PC-3 (cell line): ENCODE measurements at regions not wholly inside any gene's neighbourhood (a gene's known extent, or its start where the extent isn't known, plus 50 kb on each side); places are given as distances from the start of the nearest gene placed in this dataset.
"Not testable (repeated sequence)": the region's sequence is repeated elsewhere in the genome, so short reads cannot be mapped to it uniquely, and the experiment has no call there.

ENCODE experiments used
- ATAC-seq: fragments of 200-7000 bp; cut with Tn5 transposase; 2 replicates; pipeline ENCODE4 v1.9.1; 2020; ENCODE audit warnings: mild to moderate bottlenecking, moderate library complexity
- BruUV-seq: library from RNA; stranded (reverse); fragments of 400-500 nt; replicated peaks from 2 replicates; lab custom pipeline; 2021; lab: Mats Ljungman, UMichigan
- CTCF ChIA-PET: fragments of 300-600 bp; sonication (Branson Sonifier 250); formaldehyde crosslinking; loops from one replicate; lab custom pipeline; 2022; ENCODE audit warnings: antibody characterized with exemption; lab: Charles Lee
- POLR2A ChIA-PET: fragments of 300-600 bp; sonication (Branson Sonifier 250); formaldehyde crosslinking; loops from one replicate; lab custom pipeline; 2022; ENCODE audit warnings: antibody characterized with exemption; ENCODE audit not compliant: unreplicated experiment; lab: Charles Lee
- DNase-seq: peaks from one replicate; pipeline ENCODE4 v3.0.0-alpha.2; 2015
- H2AFZ ChIP-seq: fragments of 300-600 bp; sonication (generic); 2 replicates; pipeline ENCODE4 v1.6.0; 2016; ENCODE audit warnings: antibody characterized with exemption, low read length
- H3F3A ChIP-seq: fragments of 300-600 bp; sonication (generic); one replicate; pipeline ENCODE4 v1.6.0; 2017; ENCODE audit warnings: antibody characterized with exemption, low read length, control low read depth, mild to moderate bottlenecking; ENCODE audit not compliant: unreplicated experiment
- H3K27ac ChIP-seq: fragments of 300-600 bp; sonication (generic); 2 replicates; pipeline ENCODE4 v1.5.1; 2016; ENCODE audit warnings: mild to moderate bottlenecking, low read length
- H3K27me3 ChIP-seq: fragments of 300-600 bp; sonication (generic); 2 replicates; pipeline ENCODE4 v1.6.1; 2016; ENCODE audit warnings: low read length, mixed read lengths
- H3K36me3 ChIP-seq: fragments of 300-600 bp; sonication (generic); 2 replicates; pipeline ENCODE4 v1.6.1; 2016; ENCODE audit warnings: low read depth, mixed run types, low read length, mixed read lengths
- H3K4me1 ChIP-seq: fragments of 300-600 bp; sonication (generic); 2 replicates; pipeline ENCODE4 v1.5.1; 2016; ENCODE audit warnings: low read length; ENCODE audit not compliant: insufficient read depth
- H3K4me2 ChIP-seq: fragments of 300-600 bp; sonication (generic); 2 replicates; pipeline ENCODE4 v1.6.0; 2016; ENCODE audit warnings: low read length
- H3K4me3 ChIP-seq: fragments of 300-600 bp; sonication (generic); 2 replicates; pipeline ENCODE4 v1.5.1; 2016; ENCODE audit warnings: mild to moderate bottlenecking, low read length, mixed read lengths
- H3K79me2 ChIP-seq: fragments of 300-600 bp; sonication (generic); 2 replicates; pipeline ENCODE4 v1.6.1; 2017; ENCODE audit warnings: low read length, mixed read lengths
- H3K9ac ChIP-seq: fragments of 300-600 bp; sonication (generic); 2 replicates; pipeline ENCODE4 v1.6.0; 2016; ENCODE audit warnings: mild to moderate bottlenecking, low read length
- H3K9me2 ChIP-seq: fragments of 300-600 bp; sonication (generic); replicated peaks from 2 replicates; pipeline ENCODE4 v1.6.1; 2016; ENCODE audit warnings: mixed run types, low read length, mixed read lengths
- H3K9me3 ChIP-seq: fragments of 300-600 bp; sonication (generic); 2 replicates; pipeline ENCODE4 v1.6.1; 2016; ENCODE audit warnings: low read length, mixed read lengths
- H4K20me1 ChIP-seq: fragments of 300-600 bp; sonication (generic); 2 replicates; pipeline ENCODE4 v1.6.1; 2016; ENCODE audit warnings: low read length, mixed read lengths
- CTCF ChIP-seq: fragments of 300-600 bp; sonication (generic); conservative IDR thresholded peaks from 2 replicates; pipeline ENCODE4 v1.5.1; 2017; ENCODE audit warnings: antibody characterized with exemption, low read depth, mild to moderate bottlenecking, low read length
- EZH2 ChIP-seq: fragments of 300-600 bp; sonication (generic); IDR thresholded peaks from one replicate; pipeline ENCODE4 v1.6.1; 2017; ENCODE audit warnings: antibody characterized with exemption, mild to moderate bottlenecking, low read length; ENCODE audit not compliant: unreplicated experiment
- EZH2phosphoT487 ChIP-seq: fragments of 300-600 bp; sonication (generic); IDR thresholded peaks from 2 replicates; pipeline ENCODE4 v1.6.1; 2018; ENCODE audit warnings: mild to moderate bottlenecking, antibody characterized with exemption, low read length, borderline replicate concordance
- intact Hi-C: fragments of 100-400 bp; cut with micrococcal nuclease; formaldehyde crosslinking; loops from 2 replicates; pipeline ENCODE4 v1.9.0; 2023

- H3K4me2 ChIP-seq: no peak overlapping the region
- H3K36me3 ChIP-seq: no peaks in the 10 kb centered on the region
- TF ChIP-seq EZH2 (no peak), EZH2phosphoT487 (no peak), CTCF (no peak)
- H2AFZ ChIP-seq: no peak overlapping the region
- no peak overlapping the region for H3K4me3 ChIP-seq
- ATAC-seq (no peak), DNase-seq (no peak)
- ChIA-PET POLR2A (no interaction called here), CTCF (no interaction called here)
- no TSS peak for BruUV-seq
- H4K20me1 ChIP-seq: no peaks in the 10 kb centered on the region
- no peak overlapping the region for H3K27ac ChIP-seq
- no peaks in the 10 kb centered on the region for H3K9me3 ChIP-seq
- no peak overlapping the region for H3K9ac ChIP-seq
- intact Hi-C loops: no loop called here
- H3K27me3 ChIP-seq: no peaks in the 10 kb centered on the region
- H3K9me2 ChIP-seq: no peaks in the 10 kb centered on the region
- no peaks in the 10 kb centered on the region for H3K79me2 ChIP-seq
- peaks cover 21% of the 10 kb centered on the region for H3K4me1 ChIP-seq
- H3F3A ChIP-seq: peaks cover 4% of the 10 kb centered on the region
Observed at GRCh38 chr7:17046259-17046658, 164.5 kb upstream of the AGR3 start.

DNA sequence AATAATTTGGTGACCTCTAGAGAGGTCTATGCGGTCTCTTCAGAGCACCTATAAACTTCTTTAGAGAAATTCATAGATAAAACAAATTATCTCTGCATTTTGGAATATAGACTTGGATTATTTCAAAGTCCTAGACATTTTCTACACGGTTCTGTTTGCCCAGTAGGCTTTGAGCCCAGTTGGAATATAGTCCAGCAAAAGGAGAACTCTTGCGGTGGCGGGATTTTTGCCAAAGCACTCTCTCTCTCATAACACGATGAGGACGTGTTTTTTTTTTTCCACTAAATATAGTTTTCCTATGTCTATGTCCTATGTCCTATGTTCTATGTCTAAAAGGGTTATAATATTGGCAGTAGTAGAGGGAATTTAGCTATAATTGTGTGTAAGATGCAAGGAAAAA, 164.9 kb upstream of the AGR3 start:
- no peak overlapping the region for H3K9ac ChIP-seq
- no TSS peak for BruUV-seq

DNA sequence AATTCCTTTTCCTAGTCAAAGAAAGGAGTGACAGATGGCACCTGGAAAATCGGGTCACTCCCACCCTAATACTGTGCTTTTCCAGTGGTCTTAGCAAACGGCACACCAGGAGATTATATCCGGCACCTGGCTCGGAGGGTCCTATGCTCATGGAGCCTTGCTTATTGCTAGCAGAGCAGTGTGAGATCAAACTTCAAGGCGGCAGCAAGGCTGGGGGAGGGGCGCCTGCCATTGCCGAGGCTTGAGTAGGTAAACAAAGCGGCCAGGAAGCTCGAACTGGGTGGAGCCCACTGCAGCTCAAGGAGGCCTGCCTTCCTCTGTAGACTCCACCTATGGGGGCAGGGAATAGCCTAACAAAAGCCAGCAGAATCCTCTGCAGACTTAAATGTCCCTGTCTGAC, 171.4 kb upstream of the AGR3 start:
- H3K9me2 ChIP-seq, intact Hi-C loops, H3K4me1 ChIP-seq, H3K4me2 ChIP-seq, H4K20me1 ChIP-seq, H3K4me3 ChIP-seq, BruUV-seq, DNase-seq, H3K9ac ChIP-seq, POLR2A ChIA-PET, H2AFZ ChIP-seq, H3F3A ChIP-seq, H3K27ac ChIP-seq, H3K27me3 ChIP-seq, ATAC-seq, H3K79me2 ChIP-seq, H3K36me3 ChIP-seq, H3K9me3 ChIP-seq, CTCF ChIA-PET: not testable (repeated sequence)

More for the DNA sequence above, 164.9 kb upstream of the AGR3 start:
- intact Hi-C loops: no loop called here
- ATAC-seq (no peak), DNase-seq (no peak)
- ChIA-PET CTCF (no interaction called here), POLR2A (no interaction called here)
- no peak for TF ChIP-seq EZH2phosphoT487
- TF ChIP-seq CTCF: no peak
- TF ChIP-seq EZH2: no peak
- Histone ChIP-seq H3K27me3 (no peaks in the 10 kb centered on the region), H3K27ac (no peak overlapping the region), H3K4me3 (no peak overlapping the region), H4K20me1 (no peaks in the 10 kb centered on the region), H3K79me2 (no peaks in the 10 kb centered on the region), H3F3A (peaks cover 3% of the 10 kb centered on the region), H3K36me3 (no peaks in the 10 kb centered on the region), H3K4me1 (peaks cover 16% of the 10 kb centered on the region), H3K9me2 (no peaks in the 10 kb centered on the region), H3K4me2 (no peak overlapping the region), H2AFZ (no peak overlapping the region), H3K9me3 (no peaks in the 10 kb centered on the region)
